T-helper 17 cell (primary cell): ENCODE measurements at regions not wholly inside any gene's neighbourhood (a gene's known extent, or its start where the extent isn't known, plus 50 kb on each side); places are given as distances from the start of the nearest gene placed in this dataset.

Source experiments
- ATAC-seq: fragments of 150-1000 bp; cut with Tn5 transposase; 2 replicates; pipeline ENCODE4 v1.10.0; 2021; ENCODE audit warnings: mild to moderate bottlenecking, moderate library complexity
- DNase-seq, 3 donors: peaks; one replicate each; pipeline versions ENCODE4 v3.0.0 to v3.0.0-alpha.2; 2020 to 2021
- H3K9me3 ChIP-seq: one replicate; pipeline ENCODE4 v1.7.0; 2013; ENCODE audit warnings: low read length, mild to moderate bottlenecking; ENCODE audit not compliant: control insufficient read depth, poor library complexity, severe bottlenecking
- H3K27ac Mint-ChIP-seq: one replicate; pipeline ENCODE4 v1.8.0; 2022; ENCODE audit warnings: mild to moderate bottlenecking, moderate library complexity, mixed read lengths
- H3K27me3 Mint-ChIP-seq: one replicate; pipeline ENCODE4 v1.8.0; 2022; ENCODE audit warnings: mixed read lengths
- H3K36me3 Mint-ChIP-seq: one replicate; pipeline ENCODE4 v1.8.0; 2022; ENCODE audit warnings: low read depth, mixed read lengths
- H3K4me1 Mint-ChIP-seq: one replicate; pipeline ENCODE4 v1.8.0; 2022; ENCODE audit warnings: mild to moderate bottlenecking, mixed read lengths
- H3K4me3 Mint-ChIP-seq: one replicate; pipeline ENCODE4 v1.8.0; 2022; ENCODE audit warnings: mild to moderate bottlenecking, moderate library complexity, mixed read lengths

DNA sequence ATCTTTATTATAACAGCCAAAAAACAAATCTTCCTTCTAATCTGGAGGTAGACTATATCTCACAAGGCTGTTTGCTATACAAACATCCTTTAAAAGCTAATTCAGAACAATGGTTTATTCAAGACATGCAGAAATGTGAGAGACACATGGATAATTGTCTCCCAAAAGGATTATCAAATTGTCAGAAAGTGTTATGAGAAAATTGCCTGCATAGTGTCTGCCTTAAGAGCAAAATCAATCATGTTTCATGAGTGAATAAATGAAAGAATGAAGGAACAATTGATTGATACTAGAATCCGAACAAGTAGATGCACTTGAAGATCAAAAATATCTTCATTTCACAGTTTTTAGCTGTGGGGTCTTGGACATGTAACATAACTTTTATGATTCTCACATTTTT, 621.7 kb upstream of the BOD1L1 start:
- no peaks in the 10 kb centered on the region for H3K4me1 Mint-ChIP-seq
- ATAC-seq, result no peak
- H3K9me3 ChIP-seq, result no peaks in the 10 kb centered on the region
- H3K27me3 Mint-ChIP-seq, result no peaks in the 10 kb centered on the region
- no peaks in the 10 kb centered on the region for H3K36me3 Mint-ChIP-seq
- H3K27ac Mint-ChIP-seq, result no peak overlapping the region
- DNase-seq, result no peak
- H3K4me3 Mint-ChIP-seq, result no peak overlapping the region

DNA sequence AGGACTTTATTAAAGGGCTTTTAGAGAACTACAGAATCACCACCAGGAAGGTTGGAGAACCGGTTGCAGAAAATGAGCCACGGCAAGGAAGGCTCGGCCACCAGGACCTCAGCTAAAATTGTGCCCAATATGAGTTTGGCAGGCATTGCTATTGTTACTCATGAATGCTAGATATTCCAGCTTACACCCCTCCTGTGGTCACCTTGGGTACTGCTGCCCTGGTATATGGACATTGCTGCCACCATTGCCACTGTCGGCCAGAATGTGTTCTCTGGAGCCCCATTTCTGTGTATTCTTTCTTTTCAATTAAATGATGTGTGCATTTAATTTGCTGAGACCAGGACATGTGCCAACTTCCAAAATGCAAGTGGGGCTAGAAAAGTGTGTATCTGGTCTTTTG, 626.7 kb upstream of the BOD1L1 start:
- H3K27me3 Mint-ChIP-seq, result no peaks in the 10 kb centered on the region
- ATAC-seq (no peak), DNase-seq (no peak)
- no peaks in the 10 kb centered on the region for H3K4me1 Mint-ChIP-seq
- H3K36me3 Mint-ChIP-seq, result no peaks in the 10 kb centered on the region
- H3K4me3 Mint-ChIP-seq, result no peak overlapping the region
- no peak overlapping the region for H3K27ac Mint-ChIP-seq
- H3K9me3 ChIP-seq, result peaks cover 2% of the 10 kb centered on the region

DNA sequence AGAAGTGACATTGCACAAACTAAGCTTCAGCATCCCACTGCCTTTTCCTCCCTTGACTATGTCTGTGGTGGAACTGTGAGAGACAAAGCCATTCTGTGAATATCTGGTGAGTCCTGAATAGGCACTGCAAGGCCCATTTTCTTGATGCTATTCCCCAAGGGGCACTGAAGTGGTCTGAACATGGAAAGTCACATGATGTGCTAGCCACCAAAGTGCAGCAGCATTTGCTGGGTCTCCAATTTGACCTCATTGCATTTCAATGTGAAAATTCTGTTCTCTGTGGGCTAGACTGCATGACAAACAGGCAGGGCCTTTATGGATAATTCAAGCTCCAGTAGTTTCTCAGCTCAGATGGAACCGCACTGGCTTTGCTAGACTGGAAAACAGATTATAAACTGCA, 627.4 kb upstream of the BOD1L1 start:
- H3K4me3 Mint-ChIP-seq, result no peak overlapping the region
- no peaks in the 10 kb centered on the region for H3K36me3 Mint-ChIP-seq
- H3K4me1 Mint-ChIP-seq, result no peaks in the 10 kb centered on the region
- no peaks in the 10 kb centered on the region for H3K27me3 Mint-ChIP-seq
- DNase-seq (no peak), ATAC-seq (no peak)
- H3K27ac Mint-ChIP-seq, result no peak overlapping the region
- H3K9me3 ChIP-seq, result peaks cover 2% of the 10 kb centered on the region

DNA sequence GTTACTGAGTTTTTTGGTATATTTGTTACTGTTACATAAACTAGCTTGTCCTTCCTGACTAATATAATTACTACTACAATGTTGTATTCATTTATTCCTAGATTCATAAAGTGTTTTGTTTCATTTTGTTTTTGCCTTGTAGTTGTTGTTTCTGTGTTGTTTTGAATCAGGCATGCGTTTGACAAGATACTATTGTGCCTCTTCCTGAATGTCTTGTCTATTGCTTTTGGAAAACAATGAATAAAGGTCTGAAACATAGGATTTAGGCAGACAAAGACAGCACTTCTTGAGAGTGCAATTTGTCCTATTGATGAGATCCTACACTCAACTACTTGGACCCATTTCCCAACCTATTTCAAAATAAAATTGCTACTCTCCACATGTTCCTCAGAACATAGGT, 630.4 kb upstream of the BOD1L1 start:
- peaks cover 2% of the 10 kb centered on the region for H3K9me3 ChIP-seq
- no peak overlapping the region for H3K4me3 Mint-ChIP-seq
- no peak overlapping the region for H3K27ac Mint-ChIP-seq
- H3K4me1 Mint-ChIP-seq, result no peaks in the 10 kb centered on the region
- H3K27me3 Mint-ChIP-seq, result no peaks in the 10 kb centered on the region
- no peak for ATAC-seq
- H3K36me3 Mint-ChIP-seq, result no peaks in the 10 kb centered on the region
- DNase-seq, result no peak

DNA sequence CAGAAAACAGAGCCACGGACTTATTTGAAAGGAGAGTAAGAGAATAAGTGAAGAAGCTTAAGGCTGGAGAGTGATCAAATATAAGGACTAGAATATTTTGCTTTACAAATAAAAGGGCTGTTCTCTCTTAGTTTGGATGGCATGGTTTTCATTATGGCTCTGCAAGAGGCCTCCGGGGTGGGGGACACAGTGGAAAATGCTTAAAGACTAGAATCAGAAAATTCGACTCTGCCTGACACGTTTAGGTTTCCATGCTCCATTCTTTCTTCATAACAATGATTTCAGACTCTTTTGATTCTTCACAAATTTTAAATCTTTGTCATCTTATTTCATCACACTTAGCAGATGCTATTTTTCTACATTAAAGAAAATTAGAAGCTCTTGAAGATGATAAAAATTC, 632.4 kb upstream of the BOD1L1 start:
- H3K36me3 Mint-ChIP-seq, result no peaks in the 10 kb centered on the region
- H3K27me3 Mint-ChIP-seq, result no peaks in the 10 kb centered on the region
- H3K4me3 Mint-ChIP-seq, result no peak overlapping the region

DNA sequence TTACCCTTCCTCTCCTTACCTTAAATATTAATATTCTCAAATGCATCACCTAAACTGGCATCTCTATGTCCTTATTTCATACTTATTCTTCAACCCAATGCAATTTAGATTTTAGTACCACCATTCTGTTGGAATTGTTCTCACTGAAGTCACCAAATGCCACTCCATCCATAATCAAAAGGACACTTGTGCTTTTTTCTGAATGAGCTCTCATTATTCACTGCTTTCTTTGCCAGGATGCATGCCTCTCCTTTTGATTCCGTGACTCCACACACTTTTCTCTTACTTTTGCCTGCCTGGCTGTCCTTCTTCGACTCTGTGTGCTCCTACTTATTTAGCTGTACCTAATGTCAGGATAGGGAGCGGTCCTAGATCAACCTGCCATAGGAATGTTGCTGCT, 633.1 kb upstream of the BOD1L1 start:
- peaks cover 2% of the 10 kb centered on the region for H3K9me3 ChIP-seq
- H3K4me1 Mint-ChIP-seq, result no peaks in the 10 kb centered on the region
- no peak overlapping the region for H3K4me3 Mint-ChIP-seq
- H3K27ac Mint-ChIP-seq, result no peak overlapping the region
- no peaks in the 10 kb centered on the region for H3K27me3 Mint-ChIP-seq
- H3K36me3 Mint-ChIP-seq, result no peaks in the 10 kb centered on the region
- DNase-seq (no peak), ATAC-seq (no peak)

More for the DNA sequence above, 632.4 kb upstream of the BOD1L1 start:
- Mint-ChIP-seq H3K27ac (no peak overlapping the region), H3K4me1 (no peaks in the 10 kb centered on the region)
- DNase-seq, result no peak
- ATAC-seq, result no peak
- H3K9me3 ChIP-seq, result peaks cover 2% of the 10 kb centered on the region

DNA sequence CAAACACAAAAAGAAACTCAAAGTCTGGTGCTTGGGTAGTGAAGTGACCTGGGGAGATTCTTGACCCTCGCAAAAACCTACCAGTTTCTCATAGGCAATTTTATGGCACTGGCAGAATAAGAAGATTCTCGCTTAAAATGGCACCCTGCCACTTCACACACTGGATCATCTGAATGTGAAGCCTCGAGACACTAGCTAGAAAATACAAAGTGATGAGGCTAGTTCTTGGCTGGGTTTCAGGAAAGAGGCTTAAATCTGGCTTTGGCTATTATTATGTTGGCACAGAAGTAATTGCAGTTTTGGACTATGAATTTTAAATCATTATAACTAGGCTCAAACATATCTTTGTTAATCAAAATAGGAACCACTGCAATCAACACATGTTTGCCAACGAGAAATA, 634.7 kb upstream of the BOD1L1 start:
- no peaks in the 10 kb centered on the region for H3K27me3 Mint-ChIP-seq
- no peak overlapping the region for H3K27ac Mint-ChIP-seq
- ATAC-seq, result no peak
- H3K36me3 Mint-ChIP-seq, result no peaks in the 10 kb centered on the region
- H3K4me1 Mint-ChIP-seq, result no peaks in the 10 kb centered on the region
- no peak for DNase-seq
- H3K4me3 Mint-ChIP-seq, result no peak overlapping the region
- peaks cover 2% of the 10 kb centered on the region for H3K9me3 ChIP-seq

DNA sequence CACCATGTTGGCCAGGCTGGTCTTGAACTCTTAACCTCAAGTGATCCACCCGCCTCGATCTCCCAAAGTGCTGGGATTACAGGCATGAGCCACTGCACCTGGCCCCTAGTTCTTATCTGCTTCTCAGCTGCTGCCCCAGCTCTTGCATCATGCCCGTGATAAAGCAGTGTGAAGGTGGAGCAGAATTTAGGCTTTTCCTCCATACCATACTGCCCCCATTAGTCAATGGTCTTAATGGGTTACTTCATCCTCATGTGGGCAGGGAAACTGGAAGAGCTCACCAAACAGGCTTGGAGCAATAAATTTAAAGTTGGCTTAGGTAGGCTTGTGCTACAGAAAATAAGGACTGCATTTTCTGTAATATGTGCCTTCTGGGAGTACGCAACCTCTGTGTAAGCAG, 636.9 kb upstream of the BOD1L1 start:
- no peaks in the 10 kb centered on the region for H3K9me3 ChIP-seq
- ATAC-seq, result no peak
- H3K4me3 Mint-ChIP-seq, result no peak overlapping the region
- no peak for DNase-seq
- H3K27me3 Mint-ChIP-seq, result no peaks in the 10 kb centered on the region
- H3K36me3 Mint-ChIP-seq, result no peaks in the 10 kb centered on the region
- H3K4me1 Mint-ChIP-seq, result no peaks in the 10 kb centered on the region
- H3K27ac Mint-ChIP-seq, result no peak overlapping the region

DNA sequence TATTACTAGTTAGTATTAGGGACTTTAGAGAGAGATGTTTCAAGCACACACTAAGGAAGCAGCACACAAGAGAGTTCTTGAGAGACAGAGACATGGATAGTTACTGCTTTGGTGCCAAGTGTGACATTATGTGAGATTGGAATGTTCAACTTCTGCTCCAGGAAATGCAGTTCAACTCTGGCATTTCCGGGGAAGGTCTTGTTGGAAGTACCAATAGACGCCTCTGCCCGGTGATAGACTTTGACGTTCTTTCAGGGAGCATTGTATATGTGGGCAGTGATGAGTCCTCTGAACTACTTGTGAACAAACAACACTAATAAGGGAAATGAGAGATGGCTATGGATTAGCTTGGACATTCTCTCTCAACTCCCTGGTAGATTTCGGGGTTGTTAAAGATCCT, 638.1 kb upstream of the BOD1L1 start:
- ATAC-seq, result no peak
- DNase-seq, result no peak
- no peaks in the 10 kb centered on the region for H3K36me3 Mint-ChIP-seq
- H3K27me3 Mint-ChIP-seq, result no peaks in the 10 kb centered on the region
- no peak overlapping the region for H3K4me3 Mint-ChIP-seq
- H3K4me1 Mint-ChIP-seq, result no peaks in the 10 kb centered on the region
- H3K27ac Mint-ChIP-seq, result no peak overlapping the region
- no peaks in the 10 kb centered on the region for H3K9me3 ChIP-seq

DNA sequence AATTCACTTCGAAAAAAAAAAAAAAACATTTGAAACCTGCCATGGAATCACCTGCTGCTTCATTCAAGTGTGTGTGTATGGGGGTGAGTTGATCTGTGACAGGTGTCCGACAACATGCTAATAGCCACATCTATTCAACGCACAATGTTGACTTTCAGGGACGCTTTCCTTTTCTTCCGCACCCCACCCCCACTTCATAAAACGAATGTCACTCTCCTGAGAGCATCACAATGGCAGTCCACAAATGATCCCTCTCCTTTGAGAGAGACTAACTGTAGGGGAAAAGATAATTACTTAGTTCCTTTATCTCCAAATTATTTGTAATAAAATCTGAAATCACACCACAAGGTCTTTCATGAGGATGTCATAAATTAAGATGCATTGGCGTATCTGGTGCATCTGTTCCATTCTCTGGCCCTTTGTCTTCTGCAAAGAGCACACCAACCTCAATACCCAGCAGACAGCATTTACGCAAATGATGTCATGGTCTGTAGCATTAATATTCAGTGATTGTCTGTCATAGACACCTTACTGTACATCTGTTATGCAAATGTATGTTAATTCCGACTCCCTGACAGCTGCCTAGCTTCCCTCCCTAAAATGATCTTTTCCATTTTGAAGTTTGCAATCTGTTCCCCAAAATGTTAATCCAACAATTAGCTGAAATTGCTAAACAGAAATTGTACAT, 640.0 kb upstream of the BOD1L1 start:
- no peak for DNase-seq
- no peaks in the 10 kb centered on the region for H3K27me3 Mint-ChIP-seq
- ATAC-seq, result no peak
- H3K36me3 Mint-ChIP-seq, result no peaks in the 10 kb centered on the region
- no peaks in the 10 kb centered on the region for H3K9me3 ChIP-seq
- H3K4me3 Mint-ChIP-seq, result no peak overlapping the region
- no peaks in the 10 kb centered on the region for H3K4me1 Mint-ChIP-seq
- no peak overlapping the region for H3K27ac Mint-ChIP-seq

DNA sequence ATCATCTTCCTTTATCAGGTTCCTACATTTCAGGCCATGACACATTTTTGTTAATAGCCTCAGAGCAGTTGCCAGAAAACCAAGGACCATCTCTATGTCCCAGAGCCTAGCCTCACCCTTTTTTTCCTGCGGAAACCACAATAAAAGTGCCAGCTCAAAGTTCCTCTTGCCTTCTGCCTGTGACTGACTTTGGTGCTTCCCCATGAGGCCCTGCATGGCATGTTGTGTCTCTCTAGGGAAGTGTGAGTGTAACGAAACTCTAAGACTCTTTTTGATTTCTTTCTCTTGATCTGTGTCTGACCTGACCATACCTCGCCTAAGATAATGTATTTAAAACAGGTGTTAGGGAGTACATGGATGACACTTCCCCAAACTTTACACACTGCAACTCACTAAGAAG, 642.3 kb upstream of the BOD1L1 start:
- Mint-ChIP-seq H3K27me3 (no peaks in the 10 kb centered on the region), H3K27ac (no peak overlapping the region), H3K4me1 (no peaks in the 10 kb centered on the region), H3K4me3 (no peak overlapping the region), H3K36me3 (no peaks in the 10 kb centered on the region)
- DNase-seq, result no peak
- H3K9me3 ChIP-seq, result no peaks in the 10 kb centered on the region
- ATAC-seq, result peak; percentile 45

DNA sequence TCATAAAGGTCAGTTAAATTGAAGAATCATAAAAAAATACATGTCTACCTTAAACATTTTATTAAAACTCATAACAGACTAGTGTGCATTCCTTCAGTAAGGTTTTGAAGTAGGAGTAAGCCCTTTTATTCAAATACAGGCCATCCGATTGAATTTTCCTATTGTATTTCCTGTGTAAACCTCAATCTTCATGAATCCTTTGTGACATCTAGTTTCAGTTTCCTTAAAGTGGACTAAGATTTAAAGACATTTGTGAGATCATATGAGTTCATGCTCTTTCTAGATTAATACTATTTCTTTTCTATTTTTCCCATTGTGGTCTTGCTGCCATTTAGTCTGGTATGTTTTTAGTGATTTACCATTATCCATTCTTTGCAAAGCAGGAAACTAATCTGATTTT, 644.7 kb upstream of the BOD1L1 start:
- no peaks in the 10 kb centered on the region for H3K9me3 ChIP-seq
- H3K27ac Mint-ChIP-seq, result no peak overlapping the region
- H3K27me3 Mint-ChIP-seq, result no peaks in the 10 kb centered on the region
- H3K4me3 Mint-ChIP-seq, result no peak overlapping the region
- no peaks in the 10 kb centered on the region for H3K36me3 Mint-ChIP-seq
- no peak for ATAC-seq
- no peaks in the 10 kb centered on the region for H3K4me1 Mint-ChIP-seq
- no peak for DNase-seq

DNA sequence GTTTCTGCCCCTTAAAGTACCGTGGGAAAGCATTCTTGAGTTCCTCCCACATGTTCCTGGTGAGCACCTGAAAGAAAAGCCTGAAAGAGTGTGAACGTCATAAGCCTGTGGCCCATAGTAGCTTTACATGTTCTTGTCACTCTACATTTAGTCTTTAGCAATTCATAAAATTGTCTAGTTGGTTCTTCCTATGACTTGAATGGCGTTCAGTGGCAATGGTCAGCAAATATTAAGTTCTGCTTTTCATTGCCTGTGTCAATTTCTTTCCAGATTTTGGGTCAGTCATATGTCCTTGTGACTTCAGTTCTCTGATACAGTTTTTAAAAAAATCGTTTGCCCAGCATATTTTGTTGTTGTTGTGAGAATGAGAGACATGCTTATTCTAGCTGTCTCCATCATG, 650.0 kb upstream of the BOD1L1 start:
- Mint-ChIP-seq H3K27me3 (no peaks in the 10 kb centered on the region), H3K4me3 (no peak overlapping the region), H3K36me3 (no peaks in the 10 kb centered on the region), H3K27ac (no peak overlapping the region), H3K4me1 (no peaks in the 10 kb centered on the region)
- no peaks in the 10 kb centered on the region for H3K9me3 ChIP-seq
- ATAC-seq, result no peak
- no peak for DNase-seq

DNA sequence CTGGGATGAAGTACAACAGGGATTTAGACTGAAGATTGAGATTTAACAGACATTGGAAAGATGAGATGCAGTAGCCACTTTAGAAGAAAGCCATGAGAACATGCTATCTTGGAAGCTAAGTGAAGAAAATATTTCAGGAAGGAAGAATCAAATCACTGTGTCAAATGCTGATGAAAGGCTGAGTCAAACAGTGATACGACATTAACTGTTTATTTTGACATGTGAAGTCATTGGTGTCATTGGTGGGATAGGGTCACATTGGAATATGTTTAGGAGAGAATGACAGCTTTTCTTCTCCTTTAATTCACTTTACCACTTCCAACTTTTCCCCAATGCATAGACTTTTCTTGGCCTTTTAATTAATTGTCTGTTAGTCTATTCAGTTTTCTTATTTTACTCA, 653.0 kb upstream of the BOD1L1 start:
- ATAC-seq (no peak), DNase-seq (no peak)
- no peaks in the 10 kb centered on the region for H3K4me1 Mint-ChIP-seq
- H3K9me3 ChIP-seq, result peaks cover under 1% of the 10 kb centered on the region
- no peak overlapping the region for H3K4me3 Mint-ChIP-seq
- no peak overlapping the region for H3K27ac Mint-ChIP-seq
- H3K27me3 Mint-ChIP-seq, result no peaks in the 10 kb centered on the region
- H3K36me3 Mint-ChIP-seq, result no peaks in the 10 kb centered on the region
